ENCODE measurements at regions not wholly inside any gene's neighbourhood (a gene's known extent, or its start where the extent isn't known, plus 50 kb on each side); places are given as distances from the start of the nearest gene placed in this dataset.

DNA sequence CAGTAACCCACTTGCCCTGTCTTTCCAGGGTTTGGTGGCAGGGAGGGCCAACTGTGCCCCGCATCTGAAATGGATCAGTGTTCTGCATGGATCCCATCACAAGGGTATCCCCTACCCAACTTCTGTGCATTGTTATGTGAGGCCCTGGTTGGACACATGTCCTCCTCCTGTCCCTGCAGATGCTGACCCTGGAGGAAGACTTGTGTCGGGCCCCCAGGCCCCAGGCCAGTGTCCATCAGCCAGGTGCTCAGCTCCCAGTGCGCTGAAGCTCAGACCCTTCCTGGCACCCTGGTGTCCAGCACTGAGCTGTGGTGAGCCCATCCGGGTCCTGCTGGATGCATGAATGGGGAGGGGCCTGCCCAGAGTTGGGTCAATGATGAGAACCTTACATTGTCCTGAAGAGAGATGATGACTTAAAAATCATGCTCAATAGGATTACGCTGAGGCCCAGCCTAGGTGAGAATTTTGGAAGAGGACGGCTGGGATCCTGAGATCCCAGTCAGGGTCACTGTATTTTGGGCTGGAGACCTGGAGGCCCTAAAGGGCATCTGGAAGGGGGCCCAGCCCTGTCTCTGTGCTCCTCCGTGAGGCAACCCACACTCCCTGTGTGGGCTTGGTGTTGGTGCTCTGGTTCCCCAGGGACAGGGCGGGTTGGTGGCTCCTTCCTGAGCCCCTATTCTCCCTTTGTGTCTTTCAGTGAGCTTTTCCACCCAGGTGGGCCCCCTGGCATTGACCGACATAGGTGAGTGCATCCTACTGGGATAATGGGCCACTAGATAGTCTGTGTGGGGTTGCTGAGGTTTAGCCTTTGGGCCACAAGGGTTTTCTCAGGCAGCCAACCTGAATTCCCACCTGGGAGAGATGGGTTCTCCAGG lies 199.1 kb downstream of the UBE3A start:
- Histone ChIP-seq H3K27me3 (ENCODE audit: control insufficient read depth in 2 of 2, insufficient read depth in 2 of 2, low read length in 2 of 2) (no peaks in the 10 kb centered on the region), H3K9me1 (replicated peaks; ENCODE audit: control insufficient read depth, extremely low read depth, insufficient read depth, low read length) (no peaks in the 10 kb centered on the region), H4K20me1 (replicated peaks; ENCODE audit: control insufficient read depth, extremely low read depth, insufficient read depth, low read length) (no peaks in the 10 kb centered on the region), H3K27ac (ENCODE audit: insufficient read depth, low read depth, low read length) (no peak overlapping the region), H3K4me3 (replicated peaks in 1 of 3; ENCODE audit: insufficient read depth in 1 of 3, low read depth in 1 of 3, low read length in 3 of 3) (no peak overlapping the region), H3K4me2 (ENCODE audit: insufficient read depth, low read length) (no peak overlapping the region), H3K79me2 (ENCODE audit: control insufficient read depth, insufficient read depth, low read length) (no peaks in the 10 kb centered on the region), H3K9me3 (replicated peaks; ENCODE audit: control insufficient read depth, insufficient read depth, low read length) (peaks cover 14% of the 10 kb centered on the region), H3K4me1 (ENCODE audit: control insufficient read depth, extremely low read depth, insufficient read depth, low read length) (no peaks in the 10 kb centered on the region), H3K9ac (replicated peaks; ENCODE audit: extremely low read depth, insufficient read depth, low read length) (no peak overlapping the region), H2AFZ (ENCODE audit: low read depth, low read length) (no peak overlapping the region), H3K36me3 (ENCODE audit: control insufficient read depth in 2 of 2, extremely low read depth in 1 of 2, insufficient read depth in 2 of 2, low read length in 2 of 2) (no peaks in the 10 kb centered on the region)
- FAIRE-seq (no peak), DNase-seq (ENCODE audit: low read depth, low spot score) (no peak)
- CTCF ChIA-PET = no interaction called here
- TF ChIP-seq POLR2AphosphoS5 (IDR thresholded peaks at IDR 0.05; ENCODE audit: insufficient read depth, low read depth, low read length) (no peak), EZH2 (IDR thresholded peaks at IDR 0.05; ENCODE audit: borderline replicate concordance, low read depth, low read length, severe bottlenecking) (no peak), JUN (IDR thresholded peaks at IDR 0.05; ENCODE audit: borderline replicate concordance, insufficient read depth, insufficient read length, low read depth) (no peak), MYC (IDR thresholded peaks at IDR 0.05; ENCODE audit: low read depth, low read length) (no peak), POLR2A (IDR thresholded peaks at IDR 0.05; ENCODE audit: low read depth, low read length) (no peak), GATA2 (IDR thresholded peaks at IDR 0.05; ENCODE audit: insufficient read depth, insufficient read length, low read depth, low read length) (no peak), FOS (IDR thresholded peaks at IDR 0.05; ENCODE audit: borderline replicate concordance, insufficient read depth, low read length) (no peak)
- TF ChIP-seq, protein P1, sequence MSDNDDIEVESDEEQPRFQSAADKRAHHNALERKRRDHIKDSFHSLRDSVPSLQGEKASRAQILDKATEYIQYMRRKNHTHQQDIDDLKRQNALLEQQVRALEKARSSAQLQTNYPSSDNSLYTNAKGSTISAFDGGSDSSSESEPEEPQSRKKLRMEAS (IDR thresholded peaks at IDR 0.05; ENCODE audit: insufficient read depth, insufficient read length) = no peak
- TF ChIP-seq, protein P2, sequence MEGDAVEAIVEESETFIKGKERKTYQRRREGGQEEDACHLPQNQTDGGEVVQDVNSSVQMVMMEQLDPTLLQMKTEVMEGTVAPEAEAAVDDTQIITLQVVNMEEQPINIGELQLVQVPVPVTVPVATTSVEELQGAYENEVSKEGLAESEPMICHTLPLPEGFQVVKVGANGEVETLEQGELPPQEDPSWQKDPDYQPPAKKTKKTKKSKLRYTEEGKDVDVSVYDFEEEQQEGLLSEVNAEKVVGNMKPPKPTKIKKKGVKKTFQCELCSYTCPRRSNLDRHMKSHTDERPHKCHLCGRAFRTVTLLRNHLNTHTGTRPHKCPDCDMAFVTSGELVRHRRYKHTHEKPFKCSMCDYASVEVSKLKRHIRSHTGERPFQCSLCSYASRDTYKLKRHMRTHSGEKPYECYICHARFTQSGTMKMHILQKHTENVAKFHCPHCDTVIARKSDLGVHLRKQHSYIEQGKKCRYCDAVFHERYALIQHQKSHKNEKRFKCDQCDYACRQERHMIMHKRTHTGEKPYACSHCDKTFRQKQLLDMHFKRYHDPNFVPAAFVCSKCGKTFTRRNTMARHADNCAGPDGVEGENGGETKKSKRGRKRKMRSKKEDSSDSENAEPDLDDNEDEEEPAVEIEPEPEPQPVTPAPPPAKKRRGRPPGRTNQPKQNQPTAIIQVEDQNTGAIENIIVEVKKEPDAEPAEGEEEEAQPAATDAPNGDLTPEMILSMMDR (IDR thresholded peaks at IDR 0.05; ENCODE audit: extremely low read depth in 1 of 2, insufficient read depth in 1 of 2, low read depth in 1 of 2, low read length in 2 of 2) = no peak
- intact Hi-C loops (cut with micrococcal nuclease) (no loop called here), dilution Hi-C loops (cut with MboI; ENCODE audit: extremely low pct_ligation_motif_present, low sequenced_read_pairs) (no loop called here)
- POLR2A ChIA-PET = no interaction called here
- no TSS peak for BruUV-seq (replicated peaks)
